Panc1 (cell line): ENCODE measurements at regions not wholly inside any gene's neighbourhood (a gene's known extent, or its start where the extent isn't known, plus 50 kb on each side); places are given as distances from the start of the nearest gene placed in this dataset.

ENCODE experiments used
- ATAC-seq: fragments of 200-7000 bp; cut with Tn5 transposase; 2 replicates; pipeline ENCODE4 v1.9.1; 2020; ENCODE audit warnings: mild to moderate bottlenecking, moderate library complexity
- BruUV-seq: library from RNA; stranded (reverse); fragments of 400-500 nt; replicated peaks from 2 replicates; lab custom pipeline; 2021; lab: Mats Ljungman, UMichigan
- CTCF ChIA-PET: fragments of 300-600 bp; sonication (Branson Sonifier 250); formaldehyde crosslinking; loops from one replicate; lab custom pipeline; 2022; ENCODE audit warnings: antibody characterized with exemption; lab: Charles Lee
- POLR2A ChIA-PET: fragments of 300-600 bp; sonication (Branson Sonifier 250); formaldehyde crosslinking; loops from one replicate; lab custom pipeline; 2022; ENCODE audit warnings: antibody characterized with exemption; lab: Charles Lee
- DNase-seq: peaks from one replicate; pipeline ENCODE4 v3.0.0-alpha.2; 2010; ENCODE audit warnings: low read depth, low spot score
- H3K27ac ChIP-seq: 2 replicates; pipeline ENCODE4 v1.5.1; 2011; ENCODE audit warnings: mild to moderate bottlenecking, low read length, inconsistent platforms
- H3K27me3 ChIP-seq: fragments of 200-500 bp; sonication (Bioruptor generic); 2 replicates; pipeline ENCODE4 v1.6.0; 2014; ENCODE audit warnings: low read length, inconsistent platforms; ENCODE audit not compliant: control insufficient read depth, insufficient read depth
- H3K36me3 ChIP-seq: fragments of 200-500 bp; sonication (Bioruptor generic); 2 replicates; pipeline ENCODE4 v1.5.1; 2014; ENCODE audit warnings: inconsistent platforms, mild to moderate bottlenecking, low read length, moderate library complexity; ENCODE audit not compliant: control insufficient read depth, insufficient read depth
- H3K4me1 ChIP-seq: 2 replicates; pipeline ENCODE4 v1.5.1; 2011; ENCODE audit warnings: inconsistent platforms, mild to moderate bottlenecking, low read length, moderate library complexity; ENCODE audit not compliant: control insufficient read depth, insufficient read depth
- H3K4me3 ChIP-seq, 2 experiments: 2 replicates each; pipeline ENCODE4 v1.5.1; 2011 to 2012; ENCODE audit warnings: low read depth in 2 of 2, low read length in 2 of 2, mild to moderate bottlenecking in 2 of 2, inconsistent platforms in 1 of 2, moderate library complexity in 1 of 2
- H3K9me3 ChIP-seq: fragments of 200-500 bp; sonication (Bioruptor generic); 2 replicates; pipeline ENCODE4 v1.5.1; 2014; ENCODE audit warnings: low read depth, mild to moderate bottlenecking, inconsistent platforms, low read length, moderate library complexity; ENCODE audit not compliant: control insufficient read depth, insufficient read depth
- CTCF ChIP-seq: fragments of 450-650 bp; IDR thresholded peaks from 2 replicates; pipeline ENCODE4 v1.5.1; 2017; ENCODE audit warnings: mild to moderate bottlenecking
- POLR2AphosphoS5 ChIP-seq: IDR thresholded peaks from 2 replicates; pipeline ENCODE4 v1.6.1; 2012; ENCODE audit warnings: mild to moderate bottlenecking, low read depth, low read length, moderate library complexity
- SIN3A ChIP-seq: IDR thresholded peaks from 2 replicates; pipeline ENCODE4 v1.6.1; 2012; ENCODE audit warnings: low read depth, mild to moderate bottlenecking, low read length, moderate library complexity, borderline replicate concordance; ENCODE audit not compliant: insufficient read depth
- TCF7L2 ChIP-seq: IDR thresholded peaks from 2 replicates; pipeline ENCODE4 v1.6.1; 2011; ENCODE audit warnings: mild to moderate bottlenecking, low read depth, low read length, inconsistent platforms
- in situ Hi-C: cut with HindIII; loops from 2 replicates; pipeline ENCODE4 v1.10.0; 2016; ENCODE audit warnings: low sequenced_read_pairs, low pct_unique_long_range_greater_than_20kb
- intact Hi-C: fragments of 100-400 bp; cut with micrococcal nuclease; formaldehyde crosslinking; loops from one replicate; pipeline ENCODE4 v1.10.0; 2022; ENCODE audit not compliant: unreplicated experiment
- TF ChIP-seq, protein P1 (sequence below), 2 experiments: IDR thresholded peaks; 2 replicates each; pipeline ENCODE4 v1.6.1; 2011 to 2012; ENCODE audit warnings: low read depth in 2 of 2, control low read depth in 1 of 2, low read length in 1 of 2, mild to moderate bottlenecking in 1 of 2, moderate library complexity in 1 of 2; ENCODE audit not compliant: insufficient read depth in 1 of 2

DNA sequence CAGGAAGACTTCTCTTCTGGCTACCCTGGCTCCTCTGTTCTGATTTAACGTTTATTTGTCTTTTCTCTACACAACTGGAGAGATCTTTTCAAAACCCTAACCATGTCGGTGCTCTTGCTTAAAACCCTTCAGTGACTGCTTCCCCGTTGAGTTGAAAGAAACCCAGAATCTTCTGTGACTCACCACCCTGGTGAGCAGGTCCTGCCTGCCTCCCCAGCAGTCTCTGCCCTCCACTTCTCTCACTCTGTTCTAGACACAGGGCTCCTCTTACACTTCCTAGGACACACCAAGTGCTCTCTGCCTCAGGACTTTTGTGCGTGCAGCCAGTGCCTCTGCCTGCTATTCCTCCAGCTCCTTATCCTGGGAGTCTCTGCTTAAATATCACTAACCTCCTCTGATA lies 131.4 kb downstream of the IER5 start:
- Histone ChIP-seq H3K27me3 (no peaks in the 10 kb centered on the region), H3K4me3 (no peak overlapping the region), H3K27ac (no peak overlapping the region), H3K36me3 (no peaks in the 10 kb centered on the region), H3K4me1 (no peaks in the 10 kb centered on the region), H3K9me3 (no peaks in the 10 kb centered on the region)
- no TSS peak for BruUV-seq
- ChIA-PET CTCF (no interaction called here), POLR2A (no interaction called here)
- in situ Hi-C loops (no loop called here), intact Hi-C loops (no loop called here)
- DNase-seq (no peak), ATAC-seq (no peak)
- TF ChIP-seq TCF7L2 (no peak), SIN3A (no peak), POLR2AphosphoS5 (no peak), CTCF (no peak)
- TF ChIP-seq, protein P1, sequence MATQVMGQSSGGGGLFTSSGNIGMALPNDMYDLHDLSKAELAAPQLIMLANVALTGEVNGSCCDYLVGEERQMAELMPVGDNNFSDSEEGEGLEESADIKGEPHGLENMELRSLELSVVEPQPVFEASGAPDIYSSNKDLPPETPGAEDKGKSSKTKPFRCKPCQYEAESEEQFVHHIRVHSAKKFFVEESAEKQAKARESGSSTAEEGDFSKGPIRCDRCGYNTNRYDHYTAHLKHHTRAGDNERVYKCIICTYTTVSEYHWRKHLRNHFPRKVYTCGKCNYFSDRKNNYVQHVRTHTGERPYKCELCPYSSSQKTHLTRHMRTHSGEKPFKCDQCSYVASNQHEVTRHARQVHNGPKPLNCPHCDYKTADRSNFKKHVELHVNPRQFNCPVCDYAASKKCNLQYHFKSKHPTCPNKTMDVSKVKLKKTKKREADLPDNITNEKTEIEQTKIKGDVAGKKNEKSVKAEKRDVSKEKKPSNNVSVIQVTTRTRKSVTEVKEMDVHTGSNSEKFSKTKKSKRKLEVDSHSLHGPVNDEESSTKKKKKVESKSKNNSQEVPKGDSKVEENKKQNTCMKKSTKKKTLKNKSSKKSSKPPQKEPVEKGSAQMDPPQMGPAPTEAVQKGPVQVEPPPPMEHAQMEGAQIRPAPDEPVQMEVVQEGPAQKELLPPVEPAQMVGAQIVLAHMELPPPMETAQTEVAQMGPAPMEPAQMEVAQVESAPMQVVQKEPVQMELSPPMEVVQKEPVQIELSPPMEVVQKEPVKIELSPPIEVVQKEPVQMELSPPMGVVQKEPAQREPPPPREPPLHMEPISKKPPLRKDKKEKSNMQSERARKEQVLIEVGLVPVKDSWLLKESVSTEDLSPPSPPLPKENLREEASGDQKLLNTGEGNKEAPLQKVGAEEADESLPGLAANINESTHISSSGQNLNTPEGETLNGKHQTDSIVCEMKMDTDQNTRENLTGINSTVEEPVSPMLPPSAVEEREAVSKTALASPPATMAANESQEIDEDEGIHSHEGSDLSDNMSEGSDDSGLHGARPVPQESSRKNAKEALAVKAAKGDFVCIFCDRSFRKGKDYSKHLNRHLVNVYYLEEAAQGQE (IDR thresholded peaks at IDR 0.05; ENCODE audit: insufficient read depth in 1 of 2, low read depth in 2 of 2, low read length in 1 of 2) = no peak

GRCh38 chr1:181221078-181221477 lies 132.6 kb downstream of the IER5 start:
- POLR2A ChIA-PET = no interaction called here
- no peak for TF ChIP-seq TCF7L2
- TF ChIP-seq CTCF = no peak
- TF ChIP-seq SIN3A = no peak
- no peak for TF ChIP-seq POLR2AphosphoS5
- TF ChIP-seq, protein P1 (IDR thresholded peaks at IDR 0.05; ENCODE audit: insufficient read depth in 1 of 2, low read depth in 2 of 2, low read length in 1 of 2) = no peak
- Histone ChIP-seq H3K4me1 (no peaks in the 10 kb centered on the region), H3K4me3 (no peak overlapping the region), H3K27ac (no peak overlapping the region), H3K27me3 (no peaks in the 10 kb centered on the region), H3K36me3 (no peaks in the 10 kb centered on the region), H3K9me3 (no peaks in the 10 kb centered on the region)
- no peak for ATAC-seq
- in situ Hi-C loops = no loop called here
- no TSS peak for BruUV-seq
- CTCF ChIA-PET = no interaction called here
- no peak for DNase-seq
- intact Hi-C loops = no loop called here
